Activated T-cell treated with anti-CD3 and anti-CD28 coated beads, Interleukin-2, amount 50 U/mL, for 4 hours (primary cell): ENCODE measurements at regions not wholly inside any gene's neighbourhood (a gene's known extent, or its start where the extent isn't known, plus 50 kb on each side); places are given as distances from the start of the nearest gene placed in this dataset.

Experiments used
- ATAC-seq, 2 donors: fragments of 200-7000 bp; cut with Tn5 transposase; one replicate each; pipeline ENCODE4 v1.10.0; 2021
- DNase-seq: peaks from one replicate; pipeline ENCODE4 v3.0.0-alpha.2; 2020
- H3K27me3 Mint-ChIP-seq: one replicate; pipeline ENCODE4 v1.8.0; 2021; ENCODE audit warnings: low read depth, mixed read lengths
- H3K36me3 Mint-ChIP-seq: one replicate; pipeline ENCODE4 v1.8.0; 2022; ENCODE audit warnings: mixed read lengths; ENCODE audit not compliant: insufficient read depth
- H3K4me1 Mint-ChIP-seq: one replicate; pipeline ENCODE4 v1.8.0; 2021; ENCODE audit warnings: low read depth, mixed read lengths
- H3K4me3 Mint-ChIP-seq: one replicate; pipeline ENCODE4 v1.8.0; 2021; ENCODE audit warnings: mild to moderate bottlenecking, moderate library complexity, mixed read lengths
- H3K9me3 Mint-ChIP-seq: one replicate; pipeline ENCODE4 v1.8.0; 2021; ENCODE audit warnings: mixed read lengths

GRCh38 chr18:41753826-41754225 is 201.2 kb upstream of the PIK3C3 start:
- Mint-ChIP-seq H3K36me3 (no peaks in the 10 kb centered on the region), H3K9me3 (no peaks in the 10 kb centered on the region), H3K27me3 (peaks cover 2% of the 10 kb centered on the region), H3K4me1 (no peaks in the 10 kb centered on the region), H3K4me3 (no peak overlapping the region)
- no peak for ATAC-seq
- no peak for DNase-seq

DNA sequence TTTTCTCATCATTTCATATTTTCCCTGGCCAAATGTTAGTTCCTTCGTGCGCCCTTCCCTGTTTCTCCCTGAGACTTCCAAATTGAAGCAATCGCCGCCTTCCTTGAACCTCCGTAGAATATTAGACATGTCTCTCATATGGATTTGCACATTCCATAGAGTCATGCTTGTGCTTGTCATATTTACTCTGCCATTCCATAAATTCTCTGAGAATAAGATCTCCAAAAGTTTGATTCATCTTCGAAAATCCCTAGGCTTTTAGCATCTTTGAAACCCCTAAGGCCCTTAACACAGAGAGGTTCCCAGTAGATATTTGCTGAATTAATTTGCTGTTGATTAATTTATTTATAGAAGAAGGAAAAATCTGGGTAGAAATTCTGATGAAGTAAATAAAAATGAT is 202.2 kb upstream of the PIK3C3 start:
- DNase-seq = no peak
- H3K4me3 Mint-ChIP-seq = no peak overlapping the region
- H3K27me3 Mint-ChIP-seq = peaks cover 2% of the 10 kb centered on the region
- H3K4me1 Mint-ChIP-seq = no peaks in the 10 kb centered on the region
- H3K36me3 Mint-ChIP-seq = no peaks in the 10 kb centered on the region
- no peak for ATAC-seq
- H3K9me3 Mint-ChIP-seq = no peaks in the 10 kb centered on the region

GRCh38 chr18:41751652-41752051 is 203.4 kb upstream of the PIK3C3 start:
- H3K4me1 Mint-ChIP-seq = no peaks in the 10 kb centered on the region
- no peak overlapping the region for H3K4me3 Mint-ChIP-seq
- DNase-seq = no peak
- H3K9me3 Mint-ChIP-seq = no peaks in the 10 kb centered on the region
- no peaks in the 10 kb centered on the region for H3K36me3 Mint-ChIP-seq
- no peak for ATAC-seq
- peaks cover 2% of the 10 kb centered on the region for H3K27me3 Mint-ChIP-seq

DNA sequence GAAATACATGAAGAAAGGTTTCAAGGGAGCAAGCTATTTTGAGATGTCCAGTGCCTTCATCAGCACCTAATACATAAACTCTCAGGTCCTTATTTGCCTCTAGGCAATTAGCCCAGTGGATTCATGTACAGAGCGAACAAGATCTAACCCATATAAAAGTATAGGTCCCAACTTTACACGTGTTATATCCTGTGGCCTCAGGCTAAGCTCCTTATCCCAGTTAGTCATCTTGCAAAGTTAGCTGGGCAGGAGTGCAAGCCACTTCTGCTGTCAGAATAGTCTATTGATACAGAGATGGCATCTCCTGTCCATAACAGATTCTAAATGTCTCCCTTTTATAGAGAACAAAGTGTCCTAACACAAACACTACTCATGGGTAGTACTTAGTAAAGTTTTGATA is 203.9 kb upstream of the PIK3C3 start:
- no peak for DNase-seq
- Mint-ChIP-seq H3K9me3 (no peaks in the 10 kb centered on the region), H3K27me3 (peaks cover 2% of the 10 kb centered on the region), H3K4me3 (no peak overlapping the region), H3K4me1 (no peaks in the 10 kb centered on the region), H3K36me3 (no peaks in the 10 kb centered on the region)
- no peak for ATAC-seq

GRCh38 chr18:41747723-41748242 is 207.3 kb upstream of the PIK3C3 start:
- Mint-ChIP-seq H3K27me3 (no peaks in the 10 kb centered on the region), H3K4me1 (no peaks in the 10 kb centered on the region), H3K36me3 (no peaks in the 10 kb centered on the region), H3K4me3 (no peak overlapping the region), H3K9me3 (no peaks in the 10 kb centered on the region)
- DNase-seq = no peak
- no peak for ATAC-seq

GRCh38 chr18:41745166-41746049 is 209.6 kb upstream of the PIK3C3 start:
- ATAC-seq (no peak), DNase-seq (no peak)
- Mint-ChIP-seq H3K27me3 (no peaks in the 10 kb centered on the region), H3K4me3 (no peak overlapping the region), H3K36me3 (no peaks in the 10 kb centered on the region), H3K9me3 (no peaks in the 10 kb centered on the region), H3K4me1 (no peaks in the 10 kb centered on the region)

GRCh38 chr18:41744421-41745030 is 210.5 kb upstream of the PIK3C3 start:
- no peak overlapping the region for H3K4me3 Mint-ChIP-seq
- DNase-seq = no peak
- H3K36me3 Mint-ChIP-seq = no peaks in the 10 kb centered on the region
- H3K27me3 Mint-ChIP-seq = no peaks in the 10 kb centered on the region
- ATAC-seq = no peak
- no peaks in the 10 kb centered on the region for H3K9me3 Mint-ChIP-seq
- no peaks in the 10 kb centered on the region for H3K4me1 Mint-ChIP-seq

GRCh38 chr18:41737218-41737617 is 217.8 kb upstream of the PIK3C3 start:
- ATAC-seq = no peak
- H3K36me3 Mint-ChIP-seq = no peaks in the 10 kb centered on the region
- H3K9me3 Mint-ChIP-seq = peaks cover 7% of the 10 kb centered on the region

DNA sequence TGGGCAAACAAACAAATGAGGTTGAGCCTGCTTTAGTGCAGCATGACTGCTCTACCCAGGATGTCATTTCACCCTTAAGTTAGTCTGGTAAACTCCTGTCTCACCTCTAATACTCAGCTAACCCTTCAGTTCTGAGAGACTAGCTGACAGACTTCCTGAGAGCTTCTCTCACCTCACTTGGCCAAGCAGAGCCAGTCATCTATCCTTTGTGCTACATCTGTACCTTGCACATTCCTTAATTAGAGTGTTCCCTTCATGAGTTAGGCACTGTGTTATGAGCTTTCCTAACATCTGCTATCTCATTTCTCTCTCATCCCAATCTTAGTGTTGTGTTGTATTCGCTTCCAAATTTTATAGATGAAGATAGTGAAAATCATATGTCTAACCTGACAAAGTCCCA is 220.1 kb upstream of the PIK3C3 start:
- Mint-ChIP-seq H3K9me3 (peaks cover 7% of the 10 kb centered on the region), H3K4me1 (no peaks in the 10 kb centered on the region), H3K36me3 (no peaks in the 10 kb centered on the region), H3K27me3 (no peaks in the 10 kb centered on the region), H3K4me3 (no peak overlapping the region)
- DNase-seq = no peak
- no peak for ATAC-seq

More at GRCh38 chr18:41737218-41737617, 217.8 kb upstream of the PIK3C3 start:
- Mint-ChIP-seq H3K4me3 (no peak overlapping the region), H3K27me3 (no peaks in the 10 kb centered on the region), H3K4me1 (no peaks in the 10 kb centered on the region)
- DNase-seq = no peak

DNA sequence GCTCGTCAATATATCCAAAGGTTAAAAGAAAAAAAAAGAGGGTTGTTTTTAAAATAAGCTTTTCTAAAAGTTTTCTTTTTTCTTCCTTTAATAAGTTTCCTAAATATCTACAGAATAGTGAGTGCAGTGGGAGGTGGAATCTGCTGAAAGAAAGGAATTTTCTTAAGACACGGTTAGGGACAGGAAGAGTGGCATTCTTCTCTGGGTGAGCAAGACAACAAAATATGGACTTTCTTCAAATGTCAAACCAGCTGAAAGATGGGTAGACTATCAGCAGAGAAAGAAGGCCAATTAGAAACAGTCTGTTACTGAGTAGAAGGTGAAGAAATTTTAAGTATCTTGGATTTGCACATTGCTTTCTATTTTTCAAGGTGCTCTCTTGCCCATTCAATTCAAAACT is 222.7 kb upstream of the PIK3C3 start:
- Mint-ChIP-seq H3K4me3 (no peak overlapping the region), H3K36me3 (no peaks in the 10 kb centered on the region), H3K9me3 (peaks cover 7% of the 10 kb centered on the region), H3K27me3 (no peaks in the 10 kb centered on the region), H3K4me1 (no peaks in the 10 kb centered on the region)
- ATAC-seq = no peak
- no peak for DNase-seq

GRCh38 chr18:41731884-41732283 is 223.2 kb upstream of the PIK3C3 start:
- DNase-seq = no peak
- H3K4me1 Mint-ChIP-seq = no peaks in the 10 kb centered on the region

GRCh38 chr18:41724195-41724594 is 230.8 kb upstream of the PIK3C3 start:
- no peaks in the 10 kb centered on the region for H3K27me3 Mint-ChIP-seq

More at GRCh38 chr18:41731884-41732283, 223.2 kb upstream of the PIK3C3 start:
- no peaks in the 10 kb centered on the region for H3K27me3 Mint-ChIP-seq
- no peaks in the 10 kb centered on the region for H3K36me3 Mint-ChIP-seq
- no peak overlapping the region for H3K4me3 Mint-ChIP-seq
- H3K9me3 Mint-ChIP-seq = peaks cover 7% of the 10 kb centered on the region
- no peak for ATAC-seq

GRCh38 chr18:41721103-41721790 is 233.8 kb upstream of the PIK3C3 start:
- ATAC-seq (no peak), DNase-seq (no peak)
- Mint-ChIP-seq H3K9me3 (no peaks in the 10 kb centered on the region), H3K4me1 (no peaks in the 10 kb centered on the region), H3K4me3 (no peak overlapping the region), H3K27me3 (no peaks in the 10 kb centered on the region), H3K36me3 (no peaks in the 10 kb centered on the region)

More at GRCh38 chr18:41724195-41724594, 230.8 kb upstream of the PIK3C3 start:
- H3K4me1 Mint-ChIP-seq = no peaks in the 10 kb centered on the region
- no peak for ATAC-seq
- no peak overlapping the region for H3K4me3 Mint-ChIP-seq
- H3K9me3 Mint-ChIP-seq = no peaks in the 10 kb centered on the region
- DNase-seq = no peak
- no peaks in the 10 kb centered on the region for H3K36me3 Mint-ChIP-seq

GRCh38 chr18:41720226-41720625 is 234.8 kb upstream of the PIK3C3 start:
- no peaks in the 10 kb centered on the region for H3K4me1 Mint-ChIP-seq
- H3K4me3 Mint-ChIP-seq = no peak overlapping the region
- no peak for DNase-seq
- no peaks in the 10 kb centered on the region for H3K36me3 Mint-ChIP-seq
- peaks cover 6% of the 10 kb centered on the region for H3K9me3 Mint-ChIP-seq
- ATAC-seq = no peak
- no peaks in the 10 kb centered on the region for H3K27me3 Mint-ChIP-seq
